Upper lobe of left lung (tissue), 6 donors: ENCODE measurements at regions not wholly inside any gene's neighbourhood (a gene's known extent, or its start where the extent isn't known, plus 50 kb on each side); places are given as distances from the start of the nearest gene placed in this dataset.

Source experiments
- ATAC-seq, 2 donors: fragments of 200-7000 bp; cut with Tn5 transposase; one replicate each; pipeline ENCODE4 v1.9.1; 2022; ENCODE audit warnings: mild to moderate bottlenecking in 2 of 2, moderate library complexity in 2 of 2; ENCODE audit not compliant: low FRiP score in 2 of 2
- DNase-seq, 2 donors: peaks; one replicate each; pipeline ENCODE4 v3.0.0-alpha.2; 2019 to 2020
- H3K27ac ChIP-seq, 4 donors: fragments of 200-600 bp; sonication (generic); one replicate each; pipeline ENCODE4 v1.5.1; 2016 to 2019
- H3K27me3 ChIP-seq, 4 donors: fragments of 200-600 bp; sonication (generic); one replicate each; pipeline ENCODE4 v1.5.1; 2017 to 2019
- H3K36me3 ChIP-seq, 4 donors: fragments of 200-600 bp; sonication (generic); one replicate each; pipeline ENCODE4 v1.5.1; 2016 to 2019
- H3K4me1 ChIP-seq, 4 donors: fragments of 200-600 bp; sonication (generic); one replicate each; pipeline ENCODE4 v1.5.1; 2018 to 2019
- H3K4me3 ChIP-seq, 4 donors: fragments of 200-600 bp; sonication (generic); one replicate each; pipeline ENCODE4 v1.5.1; 2017 to 2019; ENCODE audit warnings: mild to moderate bottlenecking in 2 of 4, moderate library complexity in 1 of 4
- H3K9me3 ChIP-seq, 4 donors: fragments of 200-600 bp; sonication (generic); one replicate each; pipeline ENCODE4 v1.5.1; 2018 to 2019
- EP300 ChIP-seq, 4 donors: sonication (generic); formaldehyde crosslinking; IDR thresholded peaks; one replicate each; pipeline ENCODE4 v1.5.1; 2017; ENCODE audit warnings: antibody characterized with exemption in 4 of 4, control low read depth in 2 of 4
- POLR2A ChIP-seq, 4 donors: fragments of 450-650 bp; IDR thresholded peaks; one replicate each; pipeline ENCODE4 v1.5.1; 2016 to 2017; ENCODE audit warnings: antibody characterized with exemption in 4 of 4, mild to moderate bottlenecking in 2 of 4
- POLR2AphosphoS5 ChIP-seq, 2 donors: sonication (generic); formaldehyde crosslinking; IDR thresholded peaks; one replicate each; pipeline ENCODE4 v1.5.1; 2017; ENCODE audit warnings: antibody characterized with exemption in 2 of 2
- WGBS, 2 donors: methylation state at CpG; one replicate each; pipeline ENCODE4 v1.1.5; 2017 to 2018; 5-methylcytosine and 5-hydroxymethylcytosine counted together
- TF ChIP-seq, protein P1 (sequence below), 6 experiments: fragments of 450-650 bp in 4 of 6; fragments of 200-600 bp in 2 of 6; sonication (generic) in 2 of 6; IDR thresholded peaks; one replicate each; pipeline ENCODE4 v1.5.1; 2016 to 2019; ENCODE audit warnings: antibody characterized with exemption in 6 of 6
- donor health status: DM: no; HTN: no; CAD: no; lungs with moderate emphysema.
- donor health status: DM: no; HTN: yes; CAD: no; lungs with severe emphysema.

DNA sequence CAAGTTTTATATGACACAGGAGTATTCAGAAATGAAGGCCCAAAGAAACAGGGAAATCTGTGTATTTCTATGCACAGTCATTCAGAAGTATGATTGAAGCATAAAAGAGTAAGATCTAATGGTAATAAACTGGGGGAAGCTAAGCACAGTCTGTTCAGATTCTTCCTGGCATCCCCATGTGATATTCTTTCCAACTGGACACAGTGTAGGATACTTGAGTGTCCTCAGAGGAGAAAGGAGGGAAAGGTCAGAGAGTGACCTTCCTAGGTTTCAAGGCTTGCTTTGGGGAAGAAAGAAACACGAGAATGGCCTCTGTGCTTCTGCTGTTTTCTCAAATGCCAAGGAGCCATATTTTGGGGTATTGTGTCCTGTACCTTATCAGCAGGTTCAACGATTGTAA lies 1798.4 kb upstream of the WWC1 start:
- Histone ChIP-seq H3K9me3 (no peaks in the 10 kb centered on the region), H3K36me3 (no peaks in the 10 kb centered on the region), H3K27me3 (no peaks in the 10 kb centered on the region), H3K4me3 (no peak overlapping the region), H3K27ac (no peak overlapping the region), H3K4me1 (no peaks in the 10 kb centered on the region)
- DNase-seq: no peak
- no peak for ATAC-seq
- TF ChIP-seq POLR2A (IDR thresholded peaks at IDR 0.05) (no peak), EP300 (IDR thresholded peaks at IDR 0.05) (no peak), POLR2AphosphoS5 (IDR thresholded peaks at IDR 0.05) (no peak)
- TF ChIP-seq, protein P1, sequence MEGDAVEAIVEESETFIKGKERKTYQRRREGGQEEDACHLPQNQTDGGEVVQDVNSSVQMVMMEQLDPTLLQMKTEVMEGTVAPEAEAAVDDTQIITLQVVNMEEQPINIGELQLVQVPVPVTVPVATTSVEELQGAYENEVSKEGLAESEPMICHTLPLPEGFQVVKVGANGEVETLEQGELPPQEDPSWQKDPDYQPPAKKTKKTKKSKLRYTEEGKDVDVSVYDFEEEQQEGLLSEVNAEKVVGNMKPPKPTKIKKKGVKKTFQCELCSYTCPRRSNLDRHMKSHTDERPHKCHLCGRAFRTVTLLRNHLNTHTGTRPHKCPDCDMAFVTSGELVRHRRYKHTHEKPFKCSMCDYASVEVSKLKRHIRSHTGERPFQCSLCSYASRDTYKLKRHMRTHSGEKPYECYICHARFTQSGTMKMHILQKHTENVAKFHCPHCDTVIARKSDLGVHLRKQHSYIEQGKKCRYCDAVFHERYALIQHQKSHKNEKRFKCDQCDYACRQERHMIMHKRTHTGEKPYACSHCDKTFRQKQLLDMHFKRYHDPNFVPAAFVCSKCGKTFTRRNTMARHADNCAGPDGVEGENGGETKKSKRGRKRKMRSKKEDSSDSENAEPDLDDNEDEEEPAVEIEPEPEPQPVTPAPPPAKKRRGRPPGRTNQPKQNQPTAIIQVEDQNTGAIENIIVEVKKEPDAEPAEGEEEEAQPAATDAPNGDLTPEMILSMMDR (IDR thresholded peaks at IDR 0.05): no peak
- 57 to 71% methylated on average over 2 of the region's 2 CpGs for WGBS, 2 donors

DNA sequence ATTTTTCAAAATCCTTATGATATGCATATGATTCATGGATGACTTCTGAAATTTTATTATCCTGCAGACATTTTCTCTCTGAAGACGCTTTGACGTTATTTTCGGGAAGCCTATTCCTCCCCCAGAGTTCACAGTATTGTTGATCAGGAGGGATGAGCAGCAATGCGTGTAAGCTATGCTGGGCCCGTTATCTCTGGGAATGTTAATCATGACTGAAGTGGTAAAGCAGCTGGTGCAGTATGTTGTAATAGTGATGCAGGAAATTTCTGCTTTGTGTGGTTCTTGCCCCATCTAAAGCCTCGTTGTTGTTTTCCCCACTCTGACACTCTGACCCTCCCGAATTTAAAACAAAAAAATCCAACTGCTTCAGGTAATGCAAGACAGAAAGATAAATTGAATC lies 1797.8 kb upstream of the WWC1 start:
- no peaks in the 10 kb centered on the region for H3K9me3 ChIP-seq
- no peak overlapping the region for H3K4me3 ChIP-seq
- WGBS, 2 donors: 80 to 85% methylated on average over 7 of the region's 7 CpGs
- H3K36me3 ChIP-seq: no peaks in the 10 kb centered on the region
- H3K4me1 ChIP-seq: no peaks in the 10 kb centered on the region
- H3K27ac ChIP-seq: no peak overlapping the region
- TF ChIP-seq POLR2A (IDR thresholded peaks at IDR 0.05): no peak
- no peak for TF ChIP-seq EP300 (IDR thresholded peaks at IDR 0.05)
- TF ChIP-seq POLR2AphosphoS5 (IDR thresholded peaks at IDR 0.05): no peak
- TF ChIP-seq, protein P1 (IDR thresholded peaks at IDR 0.05): no peak
- DNase-seq: no peak
- H3K27me3 ChIP-seq: no peaks in the 10 kb centered on the region
- ATAC-seq: peak in 1 of 2 donors; percentile 28

- ATAC-seq: no peak
- H3K36me3 ChIP-seq: no peaks in the 10 kb centered on the region
- 54 to 63% methylated on average over 3 of the region's 3 CpGs for WGBS, 2 donors
- H3K27me3 ChIP-seq: no peaks in the 10 kb centered on the region
- no peaks in the 10 kb centered on the region for H3K4me1 ChIP-seq
- H3K9me3 ChIP-seq: no peaks in the 10 kb centered on the region
- no peak overlapping the region for H3K27ac ChIP-seq
- no peak for DNase-seq
- no peak overlapping the region for H3K4me3 ChIP-seq
- no peak for TF ChIP-seq POLR2AphosphoS5 (IDR thresholded peaks at IDR 0.05)
- TF ChIP-seq POLR2A (IDR thresholded peaks at IDR 0.05): no peak
- TF ChIP-seq, protein P1 (IDR thresholded peaks at IDR 0.05): no peak
- no peak for TF ChIP-seq EP300 (IDR thresholded peaks at IDR 0.05)
These were observed 1793.8 kb upstream of the WWC1 start for GRCh38 chr5:166497496-166498104.

GRCh38 chr5:166499447-166500240 lies 1791.8 kb upstream of the WWC1 start:
- 75 to 79% methylated on average over 3 of the region's 3 CpGs for WGBS, 2 donors

More at GRCh38 chr5:166499447-166500240, 1791.8 kb upstream of the WWC1 start:
- no peak overlapping the region for H3K27ac ChIP-seq
- H3K36me3 ChIP-seq: no peaks in the 10 kb centered on the region
- no peak overlapping the region for H3K4me3 ChIP-seq
- ATAC-seq (no peak), DNase-seq (no peak)
- H3K27me3 ChIP-seq: no peaks in the 10 kb centered on the region
- no peaks in the 10 kb centered on the region for H3K9me3 ChIP-seq
- no peak for TF ChIP-seq POLR2A (IDR thresholded peaks at IDR 0.05)
- TF ChIP-seq POLR2AphosphoS5 (IDR thresholded peaks at IDR 0.05): no peak
- TF ChIP-seq, protein P1 (IDR thresholded peaks at IDR 0.05): no peak
- no peak for TF ChIP-seq EP300 (IDR thresholded peaks at IDR 0.05)
- no peaks in the 10 kb centered on the region for H3K4me1 ChIP-seq
